Thyroid gland (tissue), 4 donors: ENCODE measurements at regions not wholly inside any gene's neighbourhood (a gene's known extent, or its start where the extent isn't known, plus 50 kb on each side); places are given as distances from the start of the nearest gene placed in this dataset.

Source experiments
- DNase-seq, 2 donors: peaks; one replicate each; pipeline ENCODE4 v3.0.0-alpha.2; 2019
- H3K27ac ChIP-seq, 3 donors: fragments of 200-600 bp; sonication (generic); 1 replicate in 2 of 3; 2 replicates in 1 of 3; pipeline ENCODE4 v1.5.1; 2016 to 2019; ENCODE audit warnings: mild to moderate bottlenecking in 1 of 3, moderate library complexity in 1 of 3
- H3K27me3 ChIP-seq: fragments of 200-600 bp; sonication (generic); one replicate; pipeline ENCODE4 v1.5.1; 2019
- H3K36me3 ChIP-seq, 2 donors: fragments of 200-600 bp; sonication (generic); one replicate each; pipeline ENCODE4 v1.5.1; 2016 to 2019
- H3K4me1 ChIP-seq, 2 donors: fragments of 200-600 bp; sonication (generic); one replicate each; pipeline ENCODE4 v1.5.1; 2017 to 2019
- H3K4me3 ChIP-seq, 3 donors: fragments of 200-600 bp; sonication (generic); replicated peaks in 1 of 3; 1 replicate in 2 of 3; 2 replicates in 1 of 3; pipeline ENCODE4 v1.5.1; 2016; ENCODE audit warnings: mild to moderate bottlenecking in 1 of 3
- H3K9me3 ChIP-seq: fragments of 200-600 bp; sonication (generic); one replicate; pipeline ENCODE4 v1.5.1; 2017
- CTCF ChIP-seq, 6 experiments: fragments of 200-600 bp in 3 of 6; fragments of 450-650 bp in 3 of 6; sonication (generic) in 3 of 6; IDR thresholded peaks; one replicate each; pipeline ENCODE4 v1.5.1; 2016 to 2019; ENCODE audit warnings: antibody characterized with exemption in 6 of 6, mild to moderate bottlenecking in 2 of 6, inconsistent platforms in 1 of 6, moderate library complexity in 1 of 6
- POLR2A ChIP-seq, 2 donors: fragments of 450-650 bp; IDR thresholded peaks; one replicate each; pipeline ENCODE4 v1.6.1; 2017; ENCODE audit warnings: antibody characterized with exemption in 2 of 2, mild to moderate bottlenecking in 2 of 2, moderate library complexity in 1 of 2
- WGBS, 2 donors: methylation state at CpG; one replicate each; pipeline ENCODE4 v1.1.5; 2017; 5-methylcytosine and 5-hydroxymethylcytosine counted together
- intact Hi-C: fragments of 100-400 bp; cut with DNase I; formaldehyde crosslinking; loops from one replicate; pipeline ENCODE4 v1.15.1; 2023

GRCh38 chr2:187912950-187913349, 358.7 kb upstream of the TFPI start:
- Histone ChIP-seq H3K9me3 (no peaks in the 10 kb centered on the region), H3K4me3 (no peak overlapping the region), H3K36me3 (no peaks in the 10 kb centered on the region), H3K4me1 (no peaks in the 10 kb centered on the region), H3K27ac (no peak overlapping the region), H3K27me3 (no peaks in the 10 kb centered on the region)
- no peak for DNase-seq
- intact Hi-C loops, result no loop called here
- TF ChIP-seq CTCF (IDR thresholded peaks at IDR 0.05), result no peak
- TF ChIP-seq POLR2A (IDR thresholded peaks at IDR 0.05), result no peak

GRCh38 chr2:187915810-187916209, 361.6 kb upstream of the TFPI start:
- H3K4me3 ChIP-seq, result no peak overlapping the region
- no peak for DNase-seq
- no peaks in the 10 kb centered on the region for H3K36me3 ChIP-seq
- no peaks in the 10 kb centered on the region for H3K9me3 ChIP-seq
- intact Hi-C loops, result no loop called here
- no peaks in the 10 kb centered on the region for H3K27me3 ChIP-seq
- TF ChIP-seq CTCF (IDR thresholded peaks at IDR 0.05) (no peak), POLR2A (IDR thresholded peaks at IDR 0.05) (no peak)
- WGBS, 2 donors, result 74 to 75% methylated on average over 4 of the region's 4 CpGs
- H3K4me1 ChIP-seq, result no peaks in the 10 kb centered on the region
- H3K27ac ChIP-seq, result no peak overlapping the region

GRCh38 chr2:187916799-187917198, 362.6 kb upstream of the TFPI start:
- Histone ChIP-seq H3K4me1 (no peaks in the 10 kb centered on the region), H3K4me3 (no peak overlapping the region), H3K36me3 (no peaks in the 10 kb centered on the region), H3K27ac (no peak overlapping the region), H3K9me3 (no peaks in the 10 kb centered on the region), H3K27me3 (no peaks in the 10 kb centered on the region)
- 72 to 88% methylated on average over 1 of the region's 1 CpG for WGBS, 2 donors
- DNase-seq, result no peak
- intact Hi-C loops, result no loop called here
- TF ChIP-seq POLR2A (IDR thresholded peaks at IDR 0.05), result no peak
- TF ChIP-seq CTCF (IDR thresholded peaks at IDR 0.05), result no peak

- no peaks in the 10 kb centered on the region for H3K9me3 ChIP-seq
- no peak for DNase-seq
- H3K36me3 ChIP-seq, result no peaks in the 10 kb centered on the region
- TF ChIP-seq POLR2A (IDR thresholded peaks at IDR 0.05), result no peak
- no peak for TF ChIP-seq CTCF (IDR thresholded peaks at IDR 0.05)
- intact Hi-C loops, result no loop called here
- H3K27me3 ChIP-seq, result no peaks in the 10 kb centered on the region
- H3K27ac ChIP-seq, result no peak overlapping the region
- no peaks in the 10 kb centered on the region for H3K4me1 ChIP-seq
- H3K4me3 ChIP-seq, result no peak overlapping the region
These were observed 363.3 kb upstream of the TFPI start for GRCh38 chr2:187917535-187917934.

- Histone ChIP-seq H3K27me3 (no peaks in the 10 kb centered on the region), H3K4me1 (no peaks in the 10 kb centered on the region), H3K4me3 (no peak overlapping the region), H3K27ac (no peak overlapping the region), H3K9me3 (no peaks in the 10 kb centered on the region), H3K36me3 (no peaks in the 10 kb centered on the region)
- 85 to 88% methylated on average over 4 of the region's 4 CpGs for WGBS, 2 donors
- DNase-seq, result no peak
- intact Hi-C loops, result no loop called here
- no peak for TF ChIP-seq POLR2A (IDR thresholded peaks at IDR 0.05)
- TF ChIP-seq CTCF (IDR thresholded peaks at IDR 0.05), result no peak
These were observed 365.0 kb upstream of the TFPI start for GRCh38 chr2:187918996-187919821.
